HepG2 (cell line): ENCODE measurements at regions not wholly inside any gene's neighbourhood (a gene's known extent, or its start where the extent isn't known, plus 50 kb on each side); places are given as distances from the start of the nearest gene placed in this dataset.

Source experiments
- DR1 ChIP-seq: sonication (generic); formaldehyde crosslinking; IDR thresholded peaks from 2 replicates; pipeline ENCODE4 v1.8.0; 2021; ENCODE audit warnings: mild to moderate bottlenecking, missing genetic modification reagents, inconsistent platforms
- ETV5 ChIP-seq: IDR thresholded peaks from 2 replicates; pipeline ENCODE4 v1.6.1; 2018; ENCODE audit warnings: missing biosample characterization, missing genetic modification reagents, inconsistent platforms, borderline replicate concordance
- MIER2 ChIP-seq: IDR thresholded peaks from 2 replicates; pipeline ENCODE4 v1.6.1; 2016; ENCODE audit warnings: missing biosample characterization, missing genetic modification reagents
- PPARG ChIP-seq: conservative IDR thresholded peaks from 2 replicates; pipeline ENCODE4 v1.6.1; 2016; ENCODE audit warnings: missing biosample characterization, missing genetic modification reagents
- ZNF572 ChIP-seq: sonication (generic); formaldehyde crosslinking; IDR thresholded peaks from 2 replicates; pipeline ENCODE4 v1.5.1; 2020; ENCODE audit warnings: mild to moderate bottlenecking, missing genetic modification reagents
- ZNF607 ChIP-seq: sonication (generic); formaldehyde crosslinking; IDR thresholded peaks from 2 replicates; pipeline ENCODE4 v1.5.1; 2020; ENCODE audit warnings: missing genetic modification reagents, mild to moderate bottlenecking, borderline replicate concordance
- TF ChIP-seq, protein P1 (sequence below), 2 experiments: sonication (generic) in 1 of 2; formaldehyde crosslinking in 1 of 2; IDR thresholded peaks; 2 replicates each; pipeline versions ENCODE4 v1.4.0 to v1.6.1; 2018 to 2020; ENCODE audit warnings: missing genetic modification reagents in 2 of 2, borderline replicate concordance in 1 of 2, low read depth in 1 of 2, mild to moderate bottlenecking in 1 of 2, missing biosample characterization in 1 of 2
- TF ChIP-seq, protein P2 (sequence below): sonication (generic); formaldehyde crosslinking; IDR thresholded peaks from 2 replicates; pipeline ENCODE4 v1.5.1; 2020; ENCODE audit warnings: mild to moderate bottlenecking, missing genetic modification reagents, borderline replicate concordance

DNA sequence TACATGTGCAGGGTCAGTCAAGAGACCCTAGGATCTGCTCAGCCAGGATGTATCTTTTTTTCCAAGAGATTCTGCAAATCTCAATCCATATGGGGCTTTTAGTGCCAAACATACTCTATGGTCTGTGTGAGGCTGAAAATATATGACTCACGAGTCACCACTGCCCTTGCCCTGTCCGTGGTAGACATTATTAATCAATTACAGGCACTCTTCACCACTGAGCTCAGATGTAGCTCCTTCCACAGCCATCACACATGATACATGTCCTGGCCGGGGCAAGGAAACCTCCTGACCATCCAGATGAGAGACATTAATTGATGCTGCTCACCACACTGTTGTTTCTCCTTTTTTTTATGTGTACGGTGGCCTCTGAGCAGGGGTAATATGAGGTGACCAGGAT, 90.2 kb upstream of the RET start (continued):
- TF ChIP-seq, protein P1, sequence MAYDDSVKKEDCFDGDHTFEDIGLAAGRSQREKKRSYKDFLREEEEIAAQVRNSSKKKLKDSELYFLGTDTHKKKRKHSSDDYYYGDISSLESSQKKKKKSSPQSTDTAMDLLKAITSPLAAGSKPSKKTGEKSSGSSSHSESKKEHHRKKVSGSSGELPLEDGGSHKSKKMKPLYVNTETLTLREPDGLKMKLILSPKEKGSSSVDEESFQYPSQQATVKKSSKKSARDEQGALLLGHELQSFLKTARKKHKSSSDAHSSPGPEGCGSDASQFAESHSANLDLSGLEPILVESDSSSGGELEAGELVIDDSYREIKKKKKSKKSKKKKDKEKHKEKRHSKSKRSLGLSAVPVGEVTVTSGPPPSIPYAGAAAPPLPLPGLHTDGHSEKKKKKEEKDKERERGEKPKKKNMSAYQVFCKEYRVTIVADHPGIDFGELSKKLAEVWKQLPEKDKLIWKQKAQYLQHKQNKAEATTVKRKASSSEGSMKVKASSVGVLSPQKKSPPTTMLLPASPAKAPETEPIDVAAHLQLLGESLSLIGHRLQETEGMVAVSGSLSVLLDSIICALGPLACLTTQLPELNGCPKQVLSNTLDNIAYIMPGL (CRISPR knock-in tag; IDR thresholded peaks at IDR 0.05; ENCODE audit: borderline replicate concordance in 1 of 2, low read depth in 1 of 2): no peak
- TF ChIP-seq ZNF572 (CRISPR knock-in tag) (no peak), DR1 (CRISPR knock-in tag) (no peak), ETV5 (no peak), ZNF607 (no peak), PPARG (CRISPR knock-in tag) (no peak), MIER2 (CRISPR knock-in tag) (no peak)
- TF ChIP-seq, protein P2, sequence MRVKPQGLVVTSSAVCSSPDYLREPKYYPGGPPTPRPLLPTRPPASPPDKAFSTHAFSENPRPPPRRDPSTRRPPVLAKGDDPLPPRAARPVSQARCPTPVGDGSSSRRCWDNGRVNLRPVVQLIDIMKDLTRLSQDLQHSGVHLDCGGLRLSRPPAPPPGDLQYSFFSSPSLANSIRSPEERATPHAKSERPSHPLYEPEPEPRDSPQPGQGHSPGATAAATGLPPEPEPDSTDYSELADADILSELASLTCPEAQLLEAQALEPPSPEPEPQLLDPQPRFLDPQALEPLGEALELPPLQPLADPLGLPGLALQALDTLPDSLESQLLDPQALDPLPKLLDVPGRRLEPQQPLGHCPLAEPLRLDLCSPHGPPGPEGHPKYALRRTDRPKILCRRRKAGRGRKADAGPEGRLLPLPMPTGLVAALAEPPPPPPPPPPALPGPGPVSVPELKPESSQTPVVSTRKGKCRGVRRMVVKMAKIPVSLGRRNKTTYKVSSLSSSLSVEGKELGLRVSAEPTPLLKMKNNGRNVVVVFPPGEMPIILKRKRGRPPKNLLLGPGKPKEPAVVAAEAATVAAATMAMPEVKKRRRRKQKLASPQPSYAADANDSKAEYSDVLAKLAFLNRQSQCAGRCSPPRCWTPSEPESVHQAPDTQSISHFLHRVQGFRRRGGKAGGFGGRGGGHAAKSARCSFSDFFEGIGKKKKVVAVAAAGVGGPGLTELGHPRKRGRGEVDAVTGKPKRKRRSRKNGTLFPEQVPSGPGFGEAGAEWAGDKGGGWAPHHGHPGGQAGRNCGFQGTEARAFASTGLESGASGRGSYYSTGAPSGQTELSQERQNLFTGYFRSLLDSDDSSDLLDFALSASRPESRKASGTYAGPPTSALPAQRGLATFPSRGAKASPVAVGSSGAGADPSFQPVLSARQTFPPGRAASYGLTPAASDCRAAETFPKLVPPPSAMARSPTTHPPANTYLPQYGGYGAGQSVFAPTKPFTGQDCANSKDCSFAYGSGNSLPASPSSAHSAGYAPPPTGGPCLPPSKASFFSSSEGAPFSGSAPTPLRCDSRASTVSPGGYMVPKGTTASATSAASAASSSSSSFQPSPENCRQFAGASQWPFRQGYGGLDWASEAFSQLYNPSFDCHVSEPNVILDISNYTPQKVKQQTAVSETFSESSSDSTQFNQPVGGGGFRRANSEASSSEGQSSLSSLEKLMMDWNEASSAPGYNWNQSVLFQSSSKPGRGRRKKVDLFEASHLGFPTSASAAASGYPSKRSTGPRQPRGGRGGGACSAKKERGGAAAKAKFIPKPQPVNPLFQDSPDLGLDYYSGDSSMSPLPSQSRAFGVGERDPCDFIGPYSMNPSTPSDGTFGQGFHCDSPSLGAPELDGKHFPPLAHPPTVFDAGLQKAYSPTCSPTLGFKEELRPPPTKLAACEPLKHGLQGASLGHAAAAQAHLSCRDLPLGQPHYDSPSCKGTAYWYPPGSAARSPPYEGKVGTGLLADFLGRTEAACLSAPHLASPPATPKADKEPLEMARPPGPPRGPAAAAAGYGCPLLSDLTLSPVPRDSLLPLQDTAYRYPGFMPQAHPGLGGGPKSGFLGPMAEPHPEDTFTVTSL (CRISPR knock-in tag): no peak
- TF ChIP-seq, all 625 proteins: peak for 0
